GM19193 (cell line): ENCODE measurements at regions not wholly inside any gene's neighbourhood (a gene's known extent, or its start where the extent isn't known, plus 50 kb on each side); places are given as distances from the start of the nearest gene placed in this dataset.

Experiments used
- POLR2A ChIP-seq: IDR thresholded peaks from 4 replicates; pipeline ENCODE4 v1.6.1; 2011; ENCODE audit not compliant: insufficient read depth, insufficient read length; ENCODE audit errors: extremely low read depth

GRCh38 chr11:109851780-109852390 lies 241.3 kb upstream of the ZC3H12C start:
- TF ChIP-seq POLR2A: no peak

DNA sequence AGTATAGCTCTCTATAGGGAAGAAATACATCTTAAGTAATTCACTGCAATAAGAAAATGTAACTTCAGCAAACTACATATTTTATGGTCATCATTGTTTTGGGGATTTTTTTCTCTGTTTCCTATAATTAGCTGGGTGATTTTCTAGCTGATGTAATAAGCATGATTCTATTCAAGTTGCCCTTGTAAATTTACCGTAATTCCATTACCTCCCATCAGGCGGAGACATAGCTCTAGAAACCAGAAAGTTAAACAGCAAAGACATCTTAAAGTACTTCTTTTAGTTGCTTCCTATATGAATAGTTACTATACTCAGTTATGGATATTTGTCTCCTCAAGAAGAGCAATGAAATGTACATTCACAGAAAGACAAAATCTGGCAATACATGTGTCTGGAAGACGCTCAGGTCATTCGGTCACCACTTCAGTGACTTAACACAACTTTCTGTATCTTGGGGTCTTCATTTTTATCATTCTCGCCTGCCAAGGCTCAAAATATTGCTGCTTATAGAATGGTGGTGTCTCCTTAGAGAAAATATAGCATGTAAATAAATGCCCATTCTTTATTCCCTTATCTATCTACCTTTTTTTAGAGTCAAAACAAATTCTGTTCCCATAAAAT lies 239.9 kb upstream of the ZC3H12C start:
- TF ChIP-seq POLR2A: no peak

DNA sequence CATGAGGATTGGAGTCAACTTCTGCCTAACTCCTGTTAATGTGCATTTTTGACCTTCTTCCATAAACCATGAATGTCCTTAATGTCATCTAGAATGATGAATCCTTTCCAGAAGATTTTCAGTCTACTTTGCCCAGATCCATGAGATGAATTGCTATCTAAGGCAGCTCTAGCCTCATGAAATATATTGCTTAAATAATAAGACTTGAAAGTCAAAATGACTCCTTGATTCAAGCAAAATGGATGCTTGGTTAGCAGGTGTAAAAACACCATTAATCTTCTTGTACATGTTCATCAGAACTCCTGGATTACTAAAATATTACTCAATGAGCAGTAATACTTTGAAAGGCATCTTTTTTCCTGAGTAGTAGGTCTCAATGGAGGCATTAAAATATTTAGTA lies 238.5 kb upstream of the ZC3H12C start:
- no peak for TF ChIP-seq POLR2A

DNA sequence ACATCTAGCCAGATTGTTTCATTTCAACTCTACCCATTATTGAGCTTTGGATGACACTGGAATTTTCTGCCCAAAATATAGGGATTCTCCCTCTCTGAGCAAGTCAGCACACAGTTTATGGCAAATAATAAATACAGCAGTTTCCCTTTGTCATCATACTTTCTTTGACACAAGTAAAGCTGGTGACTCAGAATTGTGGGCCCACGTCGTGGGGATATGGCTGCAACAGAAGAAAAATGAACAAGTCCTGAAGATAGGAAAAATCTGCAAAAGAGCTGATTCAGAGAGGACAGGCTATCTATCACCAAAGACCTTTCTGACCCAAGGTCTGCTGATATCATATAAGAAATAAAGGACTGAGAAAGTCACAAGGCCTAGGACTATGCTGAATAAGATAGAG lies 236.3 kb upstream of the ZC3H12C start:
- no peak for TF ChIP-seq POLR2A

DNA sequence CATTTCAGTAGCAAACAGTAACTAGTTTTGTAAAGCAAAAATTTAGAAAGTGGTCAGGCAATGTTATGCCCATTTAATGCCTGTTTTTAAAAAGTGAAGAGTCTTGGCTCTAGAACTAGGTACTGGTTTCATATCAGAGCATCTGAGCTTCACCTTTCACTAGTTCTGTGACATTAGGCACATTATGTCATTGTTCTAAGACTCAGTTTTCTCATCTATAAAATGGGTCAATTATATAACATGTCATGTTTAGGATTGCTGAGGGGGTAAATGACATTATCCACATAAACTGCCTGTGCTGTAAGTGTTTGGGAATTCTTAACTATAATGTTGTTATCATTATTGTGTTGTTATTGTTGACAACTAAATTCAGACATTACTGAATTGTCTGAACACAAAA lies 235.6 kb upstream of the ZC3H12C start:
- no peak for TF ChIP-seq POLR2A

DNA sequence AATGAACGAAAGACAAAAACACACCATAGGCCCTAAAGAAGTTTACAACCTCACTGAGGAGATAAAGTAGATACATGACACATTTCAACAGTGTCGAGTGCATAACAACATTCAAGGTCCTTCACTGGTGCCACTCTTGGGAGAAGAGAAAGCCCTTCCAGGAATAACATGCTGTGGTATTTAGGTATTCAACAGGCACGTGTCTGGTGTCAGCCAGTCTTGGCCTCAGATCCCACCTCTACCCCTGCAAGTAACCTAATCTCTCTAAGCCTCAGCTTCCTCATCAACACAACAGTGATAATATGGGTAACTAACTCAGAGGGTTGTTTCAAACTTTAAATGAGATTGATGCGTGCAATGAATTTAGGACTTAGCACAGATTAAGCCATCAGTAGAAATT lies 235.0 kb upstream of the ZC3H12C start:
- no peak for TF ChIP-seq POLR2A

DNA sequence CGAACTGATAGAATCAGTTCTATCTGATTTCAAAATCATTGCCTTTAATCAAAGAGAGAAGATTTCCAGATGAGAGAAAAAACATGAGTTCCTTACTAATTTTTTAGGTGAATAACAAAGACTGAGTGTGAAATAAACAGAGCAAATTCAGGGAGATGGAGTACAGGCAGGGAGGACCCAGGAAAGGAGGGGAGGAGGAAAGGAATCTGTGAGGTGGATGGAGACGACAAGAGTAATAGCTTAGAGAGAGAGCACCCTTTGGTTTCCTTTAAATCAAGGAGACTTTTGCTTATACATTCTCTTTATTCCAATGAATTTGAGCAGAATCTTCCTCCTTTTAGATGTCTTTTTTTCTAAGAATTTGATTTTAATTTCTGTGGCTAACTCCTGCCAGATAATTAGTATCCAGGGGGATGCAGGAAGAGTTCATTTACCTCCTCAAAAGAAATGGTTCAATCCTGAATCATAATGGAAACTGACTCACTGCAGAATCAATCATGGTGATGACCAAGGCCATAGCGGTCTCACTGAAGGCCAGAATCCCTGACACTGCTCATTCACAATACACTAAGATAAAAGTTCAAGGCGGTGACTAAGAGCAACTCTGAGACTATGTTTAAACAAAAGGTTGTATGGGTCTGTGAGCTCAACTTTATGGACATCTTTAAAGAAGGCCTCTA lies 234.0 kb upstream of the ZC3H12C start:
- no peak for TF ChIP-seq POLR2A

- TF ChIP-seq POLR2A: no peak
Observed at GRCh38 chr11:109862835-109863234, 230.4 kb upstream of the ZC3H12C start.

DNA sequence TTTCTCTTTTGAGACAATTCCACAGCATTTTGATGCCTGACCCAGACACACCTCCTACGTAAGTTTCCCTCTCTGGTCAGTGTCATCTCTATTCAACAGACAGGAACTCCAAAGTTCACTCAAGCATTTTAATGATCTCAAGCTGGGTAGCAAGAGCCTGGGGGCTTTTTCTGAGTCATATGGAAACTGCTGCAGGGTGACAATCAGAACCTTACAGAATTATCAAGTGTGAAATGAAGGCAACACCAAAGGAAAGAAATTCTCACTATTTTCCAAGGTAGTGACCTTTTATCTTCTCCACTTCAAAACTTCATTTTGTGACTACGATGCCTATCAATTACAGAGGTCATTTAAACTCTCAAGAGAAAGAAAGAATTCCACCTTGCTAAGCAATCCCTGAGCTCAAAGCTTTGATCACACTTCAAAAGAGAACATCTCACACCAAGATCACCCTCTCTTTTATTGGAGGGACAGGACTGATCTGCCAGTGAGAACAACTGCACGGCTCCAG lies 229.0 kb upstream of the ZC3H12C start:
- TF ChIP-seq POLR2A: no peak

DNA sequence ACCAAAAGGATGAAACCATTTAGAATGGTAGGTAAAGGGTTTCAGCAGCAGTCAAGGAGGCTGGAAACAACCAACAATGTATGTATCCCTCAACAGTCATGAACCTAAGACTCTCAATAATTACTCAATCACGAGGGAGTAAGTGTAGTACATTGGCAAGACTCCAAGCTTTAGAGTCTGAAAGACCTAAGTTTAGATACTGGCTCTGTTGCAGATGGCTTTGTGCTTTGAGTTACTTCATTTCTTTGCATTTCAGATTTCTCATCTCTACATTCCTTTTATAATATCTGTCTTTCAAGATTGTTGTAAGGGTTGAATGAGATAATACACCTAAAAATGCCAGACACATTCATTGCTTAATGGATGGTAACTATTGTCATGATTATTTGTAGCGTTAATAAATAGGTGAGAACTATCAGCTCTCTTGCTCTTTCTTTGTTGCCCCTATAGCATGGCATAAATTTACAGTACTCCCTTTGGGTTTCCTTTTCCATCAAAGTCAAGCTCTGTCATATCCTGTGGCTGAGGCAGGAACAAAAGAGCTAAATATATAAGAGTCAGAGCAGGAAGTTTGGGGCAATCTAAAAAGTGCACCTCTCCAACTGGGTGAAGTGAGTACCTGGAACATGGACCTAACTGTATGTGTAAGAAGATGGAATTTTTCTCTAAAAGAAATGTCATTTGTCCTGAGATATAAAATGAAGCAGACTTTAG lies 228.2 kb upstream of the ZC3H12C start:
- TF ChIP-seq POLR2A: no peak

GRCh38 chr11:109865548-109866186 lies 227.5 kb upstream of the ZC3H12C start:
- no peak for TF ChIP-seq POLR2A

DNA sequence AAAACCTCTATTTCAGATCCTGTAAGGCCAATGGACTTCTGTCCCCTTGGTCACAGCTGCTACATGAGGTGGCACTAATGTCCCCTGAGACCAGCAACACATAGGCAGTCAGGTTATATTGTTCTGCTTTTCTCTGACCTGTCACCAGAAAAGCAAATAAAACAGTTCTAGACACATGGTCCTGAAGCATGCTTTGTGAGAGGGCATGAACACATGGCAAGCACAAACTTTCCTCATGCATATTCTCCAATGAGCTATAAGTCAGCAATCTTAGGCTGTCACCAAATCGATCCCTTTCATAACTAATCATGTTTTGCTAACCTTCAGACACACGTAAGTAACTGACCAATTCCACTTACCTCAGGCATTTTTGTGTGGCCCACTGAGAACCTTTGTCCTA lies 225.4 kb upstream of the ZC3H12C start:
- TF ChIP-seq POLR2A: no peak

GRCh38 chr11:109869536-109869935 lies 223.7 kb upstream of the ZC3H12C start:
- TF ChIP-seq POLR2A: no peak

- TF ChIP-seq POLR2A: no peak
Observed at GRCh38 chr11:109870297-109870696, 222.9 kb upstream of the ZC3H12C start.

GRCh38 chr11:109877043-109877442 lies 216.1 kb upstream of the ZC3H12C start:
- TF ChIP-seq POLR2A: no peak
